ENCODE measurements at regions not wholly inside any gene's neighbourhood (a gene's known extent, or its start where the extent isn't known, plus 50 kb on each side); places are given as distances from the start of the nearest gene placed in this dataset.
"Not testable (repeated sequence)": the region's sequence is repeated elsewhere in the genome, so short reads cannot be mapped to it uniquely, and the experiment has no call there.

DNA sequence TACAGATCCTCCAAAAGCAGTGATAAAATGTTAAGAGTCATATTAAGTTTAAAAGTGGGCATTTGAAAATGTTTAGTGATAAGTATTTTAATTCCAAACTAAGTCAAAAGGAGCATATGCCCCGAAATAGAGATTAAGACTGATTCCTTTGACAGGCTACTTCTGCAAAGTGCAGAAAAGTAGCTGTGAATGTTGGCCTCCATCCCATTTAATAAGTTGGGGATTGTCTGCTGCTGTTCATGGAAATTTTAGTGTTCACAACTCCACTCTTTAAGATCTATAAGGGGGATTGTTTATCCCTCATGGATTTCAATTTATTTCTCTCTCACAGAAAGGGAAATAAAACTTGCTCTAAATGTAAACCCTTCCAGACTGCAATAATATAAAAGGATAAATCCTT, 278.3 kb downstream of the KCTD12 start:
- no peak for DNase-seq

DNA sequence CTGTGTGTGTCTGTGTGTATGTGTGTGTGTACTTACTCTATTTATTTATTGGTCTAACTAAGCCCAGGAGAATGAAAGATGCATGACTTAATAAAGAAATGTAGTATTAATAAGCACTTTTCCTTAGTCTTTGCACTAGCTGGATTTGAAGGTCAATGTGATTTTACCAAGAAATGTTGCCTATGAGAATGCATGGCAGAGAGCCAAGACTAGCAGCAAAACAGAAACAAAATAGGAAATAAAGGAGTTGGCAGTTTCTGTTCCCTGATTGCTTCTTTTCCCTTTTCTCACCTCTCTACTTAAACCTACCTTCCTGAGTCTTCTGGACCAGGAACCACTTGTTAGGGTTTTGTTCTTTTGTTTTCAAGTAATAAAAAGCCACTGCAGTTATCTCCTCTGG, 286.1 kb downstream of the KCTD12 start:
- DNase-seq = no peak

- DNase-seq = no peak
Measured at GRCh38 chr13:76597868-76598267, 288.3 kb downstream of the KCTD12 start.

DNA sequence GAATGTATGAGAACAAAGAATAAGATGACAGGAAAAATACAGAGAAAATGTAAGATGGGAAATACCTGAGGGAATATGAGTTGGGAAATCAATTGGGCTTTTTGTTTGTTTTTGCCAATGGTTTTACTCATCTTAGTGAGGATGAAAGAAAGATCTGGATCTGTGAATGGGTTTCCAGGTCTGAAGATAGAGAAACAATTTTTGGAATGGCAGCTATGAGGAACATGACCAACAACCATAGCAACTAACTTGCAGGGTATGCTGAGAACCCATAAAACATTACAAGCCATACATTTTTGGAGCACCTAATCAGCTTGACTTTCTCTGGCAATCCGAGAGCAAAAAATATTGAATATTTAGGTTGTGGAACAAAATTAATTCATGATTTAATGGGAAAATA, 290.0 kb downstream of the KCTD12 start:
- DNase-seq = no peak

GRCh38 chr13:76594435-76594834, 291.8 kb downstream of the KCTD12 start:
- no peak for DNase-seq

DNA sequence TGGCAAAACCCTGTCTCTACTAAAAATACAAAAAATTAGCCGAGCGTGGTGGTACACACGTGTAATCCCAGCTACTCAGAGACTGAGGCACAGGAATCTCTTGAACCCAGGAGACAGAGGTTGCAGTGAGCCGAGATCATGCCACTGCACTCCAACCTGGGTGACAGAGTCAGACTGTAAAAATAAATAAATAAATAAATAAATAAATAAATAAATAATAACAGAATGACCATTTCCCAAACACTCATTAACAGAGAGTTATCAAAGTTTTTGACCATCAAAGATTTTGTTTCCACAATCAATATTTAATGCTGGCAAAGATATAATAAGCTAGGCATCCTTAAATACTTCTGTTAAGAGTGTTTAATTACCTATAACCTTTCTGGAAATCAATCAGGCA, 299.4 kb downstream of the KCTD12 start:
- DNase-seq = no peak

- no peak for DNase-seq
Measured at GRCh38 chr13:76579701-76580100, 306.5 kb downstream of the KCTD12 start.

GRCh38 chr13:76575634-76576033, 310.6 kb downstream of the KCTD12 start:
- DNase-seq = not testable (repeated sequence)

DNA sequence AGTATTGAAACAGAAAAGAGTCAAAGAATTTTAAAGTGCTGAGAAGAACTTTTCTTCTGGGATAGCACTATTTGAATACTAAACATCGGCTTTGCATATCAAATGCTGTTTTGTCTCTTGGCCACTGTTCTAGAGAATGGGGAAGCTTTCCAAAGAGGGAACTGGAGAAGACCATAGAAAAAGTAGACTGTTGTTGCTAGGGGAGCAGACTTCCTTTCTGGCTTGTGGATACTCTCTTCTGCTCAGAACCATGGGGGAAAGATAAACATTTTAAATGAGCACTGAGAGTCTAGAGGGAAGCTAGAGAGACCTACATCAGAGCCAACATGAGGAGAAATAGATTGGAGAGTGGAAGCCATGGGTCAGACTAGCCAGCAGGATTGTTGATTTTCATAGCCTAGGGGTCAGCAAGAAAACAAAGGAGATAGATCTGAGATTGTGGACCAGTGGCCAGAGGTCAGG, 315.7 kb downstream of the KCTD12 start:
- no peak for DNase-seq

DNA sequence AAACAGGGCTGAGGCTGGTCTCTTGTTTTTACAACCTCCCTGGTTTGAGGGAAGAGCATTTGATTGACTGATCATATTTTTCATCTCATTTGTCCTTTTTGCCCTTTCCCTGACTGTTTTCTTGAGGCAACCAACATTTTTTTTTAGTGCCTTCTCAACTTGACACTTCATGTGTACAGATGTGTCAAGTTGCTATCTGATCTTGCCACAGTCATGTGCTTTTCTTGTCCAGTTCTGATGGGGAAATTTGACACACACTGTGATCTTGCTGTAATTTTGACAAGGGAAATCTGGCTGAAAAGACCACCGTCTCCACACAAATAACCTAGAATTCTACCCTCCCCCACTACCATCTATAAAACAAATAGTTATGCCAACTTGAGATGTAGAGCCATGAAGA, 329.6 kb downstream of the KCTD12 start:
- no peak for DNase-seq

- no peak for DNase-seq
Measured at GRCh38 chr13:76552807-76553206, 333.4 kb downstream of the KCTD12 start.

- DNase-seq = no peak
Measured at GRCh38 chr13:76552041-76552772, 334.0 kb downstream of the KCTD12 start.

GRCh38 chr13:76542176-76542575, 344.0 kb downstream of the KCTD12 start:
- DNase-seq = no peak

GRCh38 chr13:76538004-76538403, 348.2 kb downstream of the KCTD12 start:
- no peak for DNase-seq

GRCh38 chr13:76533251-76533650, 353.0 kb downstream of the KCTD12 start:
- no peak for DNase-seq

DNA sequence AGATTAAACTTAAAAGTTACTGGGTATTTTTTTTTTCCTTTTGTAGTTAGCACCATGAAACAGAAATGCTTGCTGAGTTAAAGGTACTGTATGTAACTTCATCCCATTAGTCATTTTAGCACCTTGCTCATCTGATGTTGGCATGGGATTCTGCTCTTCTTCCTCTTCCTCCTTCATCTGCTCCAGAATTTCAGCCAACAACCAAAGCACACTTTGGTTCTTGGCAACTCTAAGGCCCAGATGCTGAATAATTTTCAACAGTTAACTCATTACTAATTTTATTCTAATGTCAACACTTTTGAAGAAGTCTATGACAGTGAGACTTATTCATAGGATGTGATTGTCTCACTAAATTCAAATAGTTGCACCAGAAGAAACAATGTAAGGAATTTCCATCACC, 359.2 kb downstream of the KCTD12 start:
- no peak for DNase-seq

DNA sequence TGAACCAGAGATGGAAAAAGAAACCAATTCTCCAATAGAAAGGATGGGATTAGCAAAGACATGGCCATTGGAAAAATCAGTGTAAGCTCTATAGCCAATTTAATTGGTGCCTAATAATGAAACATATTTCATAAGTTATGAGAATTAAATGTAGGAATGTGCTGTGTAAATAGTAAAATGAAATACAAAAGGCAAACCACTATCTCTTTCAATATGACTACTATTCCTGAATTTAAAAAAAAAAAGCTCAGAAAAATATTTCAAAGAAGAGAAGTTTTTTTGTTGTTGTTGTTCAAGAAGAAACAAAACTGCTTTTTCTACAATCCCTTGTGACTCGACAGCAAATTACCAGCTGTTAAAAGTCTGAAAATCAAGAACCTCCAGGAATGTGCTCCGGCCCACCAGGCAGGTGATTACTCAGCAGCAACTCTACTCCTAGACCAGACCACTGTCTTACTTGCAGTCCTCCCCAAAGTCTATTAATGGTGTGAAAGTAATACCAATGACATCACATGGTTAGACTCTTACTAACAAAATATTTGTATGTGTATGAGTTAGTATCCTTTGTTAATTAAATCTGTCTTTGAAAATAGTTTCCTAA, 362.4 kb downstream of the KCTD12 start:
- no peak for DNase-seq

GRCh38 chr13:76522083-76522755, 364.0 kb downstream of the KCTD12 start:
- no peak for DNase-seq

- no peak for DNase-seq
Measured at GRCh38 chr13:76519685-76520084, 366.5 kb downstream of the KCTD12 start.

- DNase-seq = no peak
Measured at GRCh38 chr13:76516586-76516985, 369.6 kb downstream of the KCTD12 start.

GRCh38 chr13:76516013-76516412, 370.2 kb downstream of the KCTD12 start:
- DNase-seq = no peak

GRCh38 chr13:76512721-76513145, 373.5 kb downstream of the KCTD12 start:
- no peak for DNase-seq

DNA sequence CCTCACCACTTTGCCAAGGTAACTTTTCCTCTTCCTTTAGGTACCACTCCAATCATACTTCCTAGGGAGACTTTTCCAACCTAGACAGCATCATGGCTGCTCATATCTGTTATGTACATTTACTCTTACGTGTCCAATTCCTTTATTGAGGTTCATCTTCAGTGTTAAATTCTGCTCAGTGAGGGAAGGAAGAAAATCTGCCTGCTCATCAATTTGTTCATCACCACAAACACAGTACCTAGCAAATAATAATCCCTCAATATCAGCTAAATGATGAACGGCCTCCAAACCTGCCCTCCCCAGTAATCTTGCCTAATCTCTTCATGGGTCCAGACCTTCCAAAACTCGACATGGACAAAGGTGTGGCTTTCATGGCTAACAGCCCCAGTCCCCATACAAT, 380.8 kb downstream of the KCTD12 start:
- DNase-seq = no peak

DNA sequence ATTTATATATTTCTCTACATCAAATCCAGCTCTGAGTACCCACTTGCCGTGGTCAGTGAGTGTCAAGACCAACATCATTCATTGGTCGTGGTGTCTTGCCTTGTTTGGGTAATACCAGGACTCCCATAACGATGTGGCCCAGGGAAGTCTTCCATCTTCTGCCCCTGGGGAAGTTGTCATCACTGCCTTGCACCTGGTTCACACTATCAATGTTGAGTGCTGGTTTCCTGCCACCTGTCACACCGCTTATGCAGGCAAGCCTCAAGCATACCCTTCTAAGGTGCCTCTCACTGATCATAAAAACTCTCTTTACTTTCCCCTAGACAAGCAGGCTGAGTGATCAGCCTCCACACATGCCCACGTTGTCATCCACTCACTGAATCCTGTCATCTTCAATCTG, 382.4 kb downstream of the KCTD12 start:
- no peak for DNase-seq
